Fibroblast of peridontal ligament (primary cell): ENCODE measurements at regions not wholly inside any gene's neighbourhood (a gene's known extent, or its start where the extent isn't known, plus 50 kb on each side); places are given as distances from the start of the nearest gene placed in this dataset.
"Not testable (repeated sequence)": the region's sequence is repeated elsewhere in the genome, so short reads cannot be mapped to it uniquely, and the experiment has no call there.

ENCODE experiments used
- DNase-seq: peaks from one replicate; pipeline ENCODE4 v3.0.0-alpha.2; 2010; ENCODE audit errors: extremely low read depth

DNA sequence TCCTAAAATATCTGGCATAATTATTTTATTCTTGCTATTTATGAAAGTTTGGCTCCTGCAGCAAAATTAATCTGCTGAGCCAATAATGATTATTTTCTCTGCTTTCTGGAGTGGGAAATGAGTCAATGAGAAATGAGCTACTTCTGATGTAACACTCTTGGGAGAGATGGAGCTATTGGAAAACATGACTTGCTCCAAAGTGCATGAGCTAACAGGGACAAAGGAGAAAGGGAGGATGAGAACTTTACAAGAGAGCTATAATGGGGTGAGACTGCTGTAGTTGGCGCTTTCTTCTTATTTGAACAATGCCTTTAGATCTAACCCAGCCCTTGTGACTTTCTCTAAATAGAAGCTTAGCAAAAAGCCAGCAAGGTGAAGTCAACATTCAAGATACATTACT is 615.1 kb downstream of the ANKRD50 start:
- DNase-seq, result peak; percentile 53

- no peak for DNase-seq
These were observed 608.4 kb downstream of the ANKRD50 start for GRCh38 chr4:124104101-124104500.

DNA sequence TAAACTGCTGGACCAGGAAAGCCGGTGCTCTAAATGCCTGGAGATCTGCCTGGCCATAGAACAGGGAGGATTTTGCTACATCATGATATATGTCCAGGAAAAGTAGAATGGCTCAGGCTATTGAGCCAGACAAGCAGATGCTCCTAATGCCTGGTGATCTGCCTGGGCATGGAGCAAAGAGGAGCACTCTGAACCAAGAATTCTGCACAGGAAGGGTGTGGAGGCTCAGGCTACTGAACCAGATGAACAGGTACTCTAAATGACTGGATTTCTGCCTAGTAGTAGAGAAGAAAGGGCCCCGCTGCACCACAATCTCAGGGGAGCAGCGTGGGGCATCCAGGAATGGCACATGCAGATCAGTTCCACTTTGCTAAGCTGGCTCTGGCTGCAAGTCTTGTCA is 607.9 kb downstream of the ANKRD50 start:
- DNase-seq, result no peak

- peak; percentile 29 for DNase-seq
These were observed 607.3 kb downstream of the ANKRD50 start for GRCh38 chr4:124105212-124105611.

- DNase-seq, result no peak
These were observed 601.1 kb downstream of the ANKRD50 start for GRCh38 chr4:124111411-124111810.

- DNase-seq, result peak; percentile 94
These were observed 600.6 kb downstream of the ANKRD50 start for GRCh38 chr4:124111922-124112321.

- no peak for DNase-seq
These were observed 594.5 kb downstream of the ANKRD50 start for GRCh38 chr4:124118061-124118460.

GRCh38 chr4:124121461-124121971 is 591.0 kb downstream of the ANKRD50 start:
- DNase-seq, result peak; percentile 57

GRCh38 chr4:124123181-124123580 is 589.4 kb downstream of the ANKRD50 start:
- no peak for DNase-seq

GRCh38 chr4:124123721-124124120 is 588.8 kb downstream of the ANKRD50 start:
- DNase-seq, result no peak

DNA sequence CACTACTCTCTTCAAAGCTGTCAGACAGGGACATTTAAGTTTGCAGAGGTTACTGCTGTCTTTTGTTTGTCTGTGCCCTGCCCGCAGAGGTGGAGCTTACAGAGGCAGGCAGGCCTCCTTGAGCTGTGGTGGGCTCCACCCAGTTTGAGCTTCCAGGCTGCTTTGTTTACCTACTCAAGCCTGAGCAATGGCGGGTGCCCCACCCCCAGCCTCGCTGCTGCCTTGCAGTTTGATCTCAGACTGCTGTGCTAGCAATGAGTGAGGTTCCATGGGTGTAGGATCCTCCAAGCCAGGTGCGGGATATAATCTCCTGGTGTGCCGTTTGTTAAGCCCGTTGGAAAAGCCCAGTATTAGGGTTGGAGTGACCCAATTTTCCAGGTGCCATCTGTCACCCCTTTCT is 581.2 kb downstream of the ANKRD50 start:
- DNase-seq, result not testable (repeated sequence)

- DNase-seq, result peak; percentile 31
These were observed 580.4 kb downstream of the ANKRD50 start for GRCh38 chr4:124132161-124132560.

- no peak for DNase-seq
These were observed 578.8 kb downstream of the ANKRD50 start for GRCh38 chr4:124133753-124134152.

- DNase-seq, result peak; percentile 18
These were observed 577.1 kb downstream of the ANKRD50 start for GRCh38 chr4:124135409-124135813.

- DNase-seq, result no peak
These were observed 573.5 kb downstream of the ANKRD50 start for GRCh38 chr4:124139044-124139443.

GRCh38 chr4:124143632-124144031 is 568.9 kb downstream of the ANKRD50 start:
- DNase-seq, result no peak

- DNase-seq, result no peak
These were observed 568.3 kb downstream of the ANKRD50 start for GRCh38 chr4:124144238-124144654.

- no peak for DNase-seq
These were observed 566.5 kb downstream of the ANKRD50 start for GRCh38 chr4:124146068-124146467.

DNA sequence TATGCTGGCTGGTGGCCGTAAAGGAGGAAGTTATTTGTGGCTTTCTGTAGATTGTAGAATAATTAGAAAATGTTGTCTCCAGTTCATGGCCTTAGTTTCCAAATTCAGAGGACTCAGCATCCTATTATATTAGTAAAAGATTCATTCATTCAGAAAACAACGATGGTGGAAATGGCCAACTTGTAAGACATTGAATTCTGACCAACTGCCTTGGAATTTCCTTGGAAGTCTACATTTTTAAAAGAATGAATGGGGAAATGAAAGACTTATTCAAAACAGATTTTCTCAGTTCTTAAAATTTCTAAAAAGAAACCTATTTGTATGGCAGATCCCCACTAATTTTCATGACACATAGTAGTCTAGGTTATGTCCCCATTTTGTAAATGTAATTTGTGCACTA is 561.5 kb downstream of the ANKRD50 start:
- peak; percentile 50 for DNase-seq

DNA sequence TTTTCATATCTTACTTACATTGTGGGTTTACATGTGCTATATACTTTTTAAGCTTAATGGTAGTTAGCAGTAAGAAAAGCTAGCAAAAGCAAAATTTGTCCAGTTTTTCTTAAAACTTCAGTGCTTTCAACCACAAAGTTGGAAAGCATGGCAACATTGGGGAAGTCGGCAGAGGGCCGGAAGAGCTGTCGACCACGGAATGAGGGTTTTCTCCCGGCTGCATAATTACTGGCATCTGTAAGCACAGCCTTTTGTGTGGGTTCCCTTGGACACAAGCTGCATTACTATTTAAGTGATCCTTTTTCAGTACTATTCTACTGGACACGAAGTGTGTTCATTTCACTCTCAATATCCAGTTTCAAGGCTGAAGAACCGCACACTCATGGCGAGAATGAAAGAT is 560.4 kb downstream of the ANKRD50 start:
- peak; percentile 85 for DNase-seq

GRCh38 chr4:124155239-124155638 is 557.3 kb downstream of the ANKRD50 start:
- DNase-seq, result no peak

DNA sequence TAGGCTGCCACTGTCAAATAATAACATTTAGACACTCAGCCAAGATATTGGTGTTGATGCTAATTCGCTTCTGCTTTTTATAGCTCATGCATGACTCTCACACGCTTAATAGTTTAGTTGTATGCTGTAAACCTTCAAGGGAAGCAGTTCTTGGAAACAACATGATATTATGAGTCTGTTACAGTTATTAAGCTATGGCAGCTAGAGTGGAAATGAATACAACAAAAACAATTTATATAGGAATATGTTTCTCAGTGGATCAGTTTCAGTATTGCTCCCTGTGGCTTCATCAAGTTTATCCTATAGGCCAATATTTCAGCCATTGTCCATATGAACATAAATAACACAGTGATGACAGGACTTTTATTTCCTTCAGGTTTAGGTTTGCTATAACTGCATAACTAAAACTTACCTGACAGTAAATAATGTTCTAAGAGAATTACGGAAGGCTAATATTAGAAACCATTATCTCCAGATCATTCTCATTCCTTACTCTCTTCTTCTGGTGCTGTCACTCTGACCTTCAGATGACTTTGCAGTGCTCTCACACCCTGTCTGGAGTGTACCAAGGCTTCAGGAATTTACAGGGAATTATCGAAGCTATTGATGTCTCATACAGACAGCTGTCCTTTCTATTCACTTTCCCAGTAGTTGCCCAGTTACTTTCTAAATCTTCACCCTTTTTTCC is 555.0 kb downstream of the ANKRD50 start:
- no peak for DNase-seq

DNA sequence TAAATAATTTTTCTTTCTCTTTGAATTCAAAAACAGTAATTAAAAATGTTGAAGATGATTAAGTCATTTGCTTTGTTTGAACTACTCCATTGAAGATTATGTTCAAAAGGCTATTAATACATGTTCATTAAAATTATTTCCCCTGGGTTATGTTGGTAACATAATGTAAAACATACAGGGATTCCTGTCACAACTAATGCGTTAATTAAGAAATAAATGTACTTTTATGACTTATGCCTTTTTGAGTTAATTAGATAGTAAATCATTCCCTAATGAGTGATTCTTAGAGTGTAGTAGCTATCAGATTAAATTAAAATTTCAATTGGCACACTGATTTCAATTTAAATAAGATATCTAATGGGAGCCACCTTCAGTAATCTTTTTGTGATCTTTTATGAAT is 549.1 kb downstream of the ANKRD50 start:
- no peak for DNase-seq

DNA sequence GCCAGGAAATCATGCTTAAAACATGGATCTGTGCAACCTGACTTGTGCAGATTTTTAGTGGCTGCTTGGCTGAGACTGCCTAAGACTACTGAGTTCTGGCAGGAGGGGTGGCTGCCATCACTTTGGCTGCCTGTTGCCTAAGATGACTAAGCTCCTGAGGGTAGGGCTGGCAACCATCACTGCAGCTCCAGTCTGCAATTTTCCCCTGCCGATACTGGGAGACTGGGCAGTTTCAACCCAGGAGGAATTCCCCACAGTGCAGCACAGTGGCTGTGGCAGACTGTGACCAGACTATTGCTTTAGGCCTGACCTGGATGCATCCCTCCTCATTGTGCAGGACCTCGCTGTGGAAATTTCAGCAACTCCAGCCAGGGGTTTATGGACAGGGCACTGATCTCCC is 544.9 kb downstream of the ANKRD50 start:
- peak; percentile 58 for DNase-seq
